Naive thymus-derived CD8-positive, alpha-beta T cell (primary cell): ENCODE measurements at regions not wholly inside any gene's neighbourhood (a gene's known extent, or its start where the extent isn't known, plus 50 kb on each side); places are given as distances from the start of the nearest gene placed in this dataset.

Source experiments
- ATAC-seq, 2 donors: fragments of 150-1000 bp; cut with Tn5 transposase in 1 of 2; sonication (Bioruptor Pico), chemical (Tn5 transposase) in 1 of 2; 1 replicate in 1 of 2; 2 replicates in 1 of 2; pipeline ENCODE4 v1.10.0; 2021; ENCODE audit warnings: mild to moderate bottlenecking in 2 of 2, moderate library complexity in 2 of 2
- POLR2A ChIA-PET: fragments of 350-600 bp; sonication (Branson Sonifier 250); formaldehyde crosslinking; loops from one replicate; lab custom pipeline; 2021; ENCODE audit warnings: antibody characterized with exemption; lab: Charles Lee
- DNase-seq, 10 donors: peaks; one replicate each; pipeline versions ENCODE4 v3.0.0 to v3.0.0-alpha.2; 2020 to 2022
- H3K27ac Mint-ChIP-seq, 10 donors: one replicate each; pipeline ENCODE4 v1.8.0; 2020 to 2022; ENCODE audit warnings: mild to moderate bottlenecking in 10 of 10, mixed read lengths in 10 of 10, moderate library complexity in 4 of 10, inconsistent platforms in 1 of 10
- H3K27me3 Mint-ChIP-seq, 5 donors: one replicate each; pipeline ENCODE4 v1.8.0; 2021 to 2022; ENCODE audit warnings: mixed read lengths in 5 of 5
- H3K36me3 Mint-ChIP-seq, 3 donors: one replicate each; pipeline ENCODE4 v1.8.0; 2020 to 2022; ENCODE audit warnings: mixed read lengths in 3 of 3, mild to moderate bottlenecking in 2 of 3, inconsistent platforms in 1 of 3
- H3K4me1 Mint-ChIP-seq, 4 donors: one replicate each; pipeline ENCODE4 v1.8.0; 2021 to 2022; ENCODE audit warnings: mixed read lengths in 4 of 4
- H3K4me3 Mint-ChIP-seq, 10 donors: one replicate each; pipeline ENCODE4 v1.8.0; 2020 to 2022; ENCODE audit warnings: mild to moderate bottlenecking in 10 of 10, mixed read lengths in 10 of 10, moderate library complexity in 6 of 10, inconsistent platforms in 1 of 10
- H3K9me3 Mint-ChIP-seq, 9 donors: one replicate each; pipeline ENCODE4 v1.8.0; 2020 to 2022; ENCODE audit warnings: mixed read lengths in 9 of 9, mild to moderate bottlenecking in 3 of 9, inconsistent platforms in 1 of 9, moderate library complexity in 1 of 9

DNA sequence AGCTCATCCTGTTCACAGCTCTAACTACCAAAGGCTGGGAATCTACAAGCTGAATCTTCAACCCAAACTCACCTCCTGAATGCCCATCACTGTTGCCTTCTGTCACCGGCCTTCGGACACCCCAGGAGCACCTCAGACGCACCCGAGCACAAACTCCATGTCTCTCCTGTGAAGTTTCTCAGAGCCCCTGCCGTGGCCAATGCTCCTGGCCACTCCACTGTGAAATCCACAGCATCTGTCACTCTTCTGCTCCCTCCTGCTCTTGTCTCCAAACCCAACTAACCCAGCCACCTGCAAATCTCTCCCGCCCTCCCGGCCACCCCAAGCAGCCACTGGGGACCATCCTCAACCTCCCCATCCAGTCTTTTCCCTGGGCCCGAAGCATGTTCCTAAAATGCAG, 457.9 kb upstream of the SALL3 start:
- H3K9me3 Mint-ChIP-seq: peaks cover 0 to 2% (median 0%) of the 10 kb centered on the region in 9 donors
- POLR2A ChIA-PET: no interaction called here
- no peak overlapping the region for H3K4me3 Mint-ChIP-seq
- ATAC-seq (no peak), DNase-seq (no peak)
- H3K27ac Mint-ChIP-seq: peak overlapping the region in 1 of 10 donors; percentile 15
- H3K4me1 Mint-ChIP-seq: no peaks in the 10 kb centered on the region
- peaks cover 0 to 11% (median 1%) of the 10 kb centered on the region in 5 donors for H3K27me3 Mint-ChIP-seq
- no peaks in the 10 kb centered on the region for H3K36me3 Mint-ChIP-seq

DNA sequence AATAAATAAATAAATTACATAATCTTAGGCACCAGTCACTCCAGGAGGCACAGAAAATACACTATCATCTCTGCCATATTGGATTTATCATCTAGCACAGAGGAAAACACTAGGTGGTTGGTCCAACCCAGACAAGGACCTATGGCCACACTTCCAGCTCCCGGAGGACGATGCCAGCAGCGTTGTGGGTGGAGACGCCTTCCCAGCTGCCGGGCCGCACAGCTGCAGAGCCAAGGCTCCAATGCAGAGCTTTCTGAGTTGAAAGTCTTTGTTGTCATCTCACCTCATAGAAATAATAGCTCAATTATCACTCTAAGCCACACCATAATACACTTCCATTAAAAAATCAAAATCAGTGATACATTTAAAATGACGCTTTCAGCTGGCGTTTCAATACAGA, 457.1 kb upstream of the SALL3 start:
- H3K36me3 Mint-ChIP-seq: no peaks in the 10 kb centered on the region
- H3K4me1 Mint-ChIP-seq: no peaks in the 10 kb centered on the region
- peaks cover 0 to 2% (median 0%) of the 10 kb centered on the region in 9 donors for H3K9me3 Mint-ChIP-seq
- DNase-seq (no peak), ATAC-seq (no peak)
- H3K4me3 Mint-ChIP-seq: no peak overlapping the region
- H3K27me3 Mint-ChIP-seq: peaks cover 0 to 16% (median 1%) of the 10 kb centered on the region in 5 donors
- no peak overlapping the region for H3K27ac Mint-ChIP-seq
- POLR2A ChIA-PET: no interaction called here

DNA sequence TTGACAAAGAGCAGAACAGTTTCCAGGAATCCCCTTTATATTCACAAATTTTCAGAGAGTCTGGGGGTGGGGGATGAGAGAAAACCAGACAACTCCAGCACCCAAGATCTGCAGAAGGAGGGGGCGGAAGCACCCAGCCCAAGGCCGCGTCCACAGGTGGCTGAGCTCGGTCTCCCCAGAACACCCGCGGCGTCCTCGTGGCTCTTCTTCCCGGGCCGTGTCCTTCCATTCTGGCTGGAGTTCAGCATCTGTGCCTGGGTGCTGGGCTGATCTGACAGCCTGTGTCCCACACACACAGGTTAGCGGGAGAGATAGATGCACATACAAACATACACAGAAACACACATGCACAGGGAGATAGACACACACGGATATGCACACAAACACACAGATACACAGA, 455.8 kb upstream of the SALL3 start:
- POLR2A ChIA-PET: no interaction called here
- Mint-ChIP-seq H3K4me1 (no peaks in the 10 kb centered on the region), H3K27ac (no peak overlapping the region), H3K27me3 (peaks cover 0 to 16% (median 1%) of the 10 kb centered on the region in 5 donors), H3K4me3 (no peak overlapping the region), H3K36me3 (no peaks in the 10 kb centered on the region), H3K9me3 (no peaks in the 10 kb centered on the region)
- DNase-seq (no peak), ATAC-seq (no peak)

DNA sequence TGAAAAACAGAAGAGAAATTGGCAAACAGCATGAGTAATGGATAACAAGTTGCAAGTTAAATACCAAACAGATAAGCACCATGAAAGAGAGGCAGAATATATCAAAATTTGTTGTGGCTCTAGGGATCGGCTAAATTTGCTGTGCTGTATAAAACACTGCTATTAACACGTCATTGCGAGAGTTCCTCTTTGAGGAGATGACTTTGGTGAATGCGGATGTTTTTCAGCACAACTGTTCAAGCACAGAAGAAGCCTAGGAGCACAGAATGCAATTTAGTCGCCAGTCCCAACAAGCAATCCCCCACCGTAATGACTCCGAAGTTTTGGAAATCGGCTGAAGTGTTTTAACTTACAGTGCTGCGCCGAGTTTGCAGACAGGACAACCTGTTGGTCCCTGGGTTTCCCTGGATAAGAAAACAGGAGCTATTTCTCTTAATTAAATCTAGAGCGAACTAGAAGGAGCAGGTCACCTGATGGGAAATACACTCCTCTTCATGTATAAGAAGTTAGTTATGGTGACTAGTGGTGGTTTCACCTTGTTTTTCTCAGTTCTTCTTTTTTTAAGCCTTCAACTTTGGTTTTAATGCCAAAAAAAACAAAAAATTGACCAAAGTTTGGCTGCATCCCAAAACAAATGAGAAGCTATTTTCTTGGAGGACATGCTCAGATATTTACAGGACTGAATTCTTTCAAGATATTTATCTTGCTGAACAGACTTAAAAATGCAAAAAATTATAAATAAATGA, 454.1 kb upstream of the SALL3 start:
- no peak for ATAC-seq
- POLR2A ChIA-PET: no interaction called here
- peaks cover 0 to 8% (median 5%) of the 10 kb centered on the region in 5 donors for H3K27me3 Mint-ChIP-seq

DNA sequence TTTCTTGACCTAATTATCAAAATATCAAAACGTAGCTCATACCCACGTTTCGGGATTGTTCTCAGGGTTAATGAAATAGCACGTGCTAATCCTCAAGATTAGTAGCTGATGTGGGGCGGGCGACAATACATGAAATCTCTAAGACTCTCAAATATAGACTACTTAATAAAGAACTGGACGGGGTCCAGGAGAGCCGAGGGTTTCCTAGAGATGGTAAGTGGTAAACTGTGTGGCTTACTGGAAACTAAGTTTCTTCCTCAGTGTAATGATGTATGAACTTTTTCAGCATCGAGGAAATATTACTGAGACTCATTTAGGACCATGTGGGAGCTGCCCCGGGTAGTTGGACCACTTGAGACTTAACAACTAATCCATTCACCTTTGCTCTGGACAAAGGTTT, 453.3 kb upstream of the SALL3 start:
- POLR2A ChIA-PET: no interaction called here
- Mint-ChIP-seq H3K4me1 (no peaks in the 10 kb centered on the region), H3K4me3 (no peak overlapping the region), H3K9me3 (peaks cover 0 to 2% (median 0%) of the 10 kb centered on the region in 9 donors), H3K36me3 (no peaks in the 10 kb centered on the region), H3K27ac (no peak overlapping the region), H3K27me3 (peaks cover 0 to 12% (median 9%) of the 10 kb centered on the region in 5 donors)
- no peak for DNase-seq
- no peak for ATAC-seq

More for the DNA sequence above, 454.1 kb upstream of the SALL3 start:
- DNase-seq: no peak
- no peaks in the 10 kb centered on the region for H3K4me1 Mint-ChIP-seq
- no peak overlapping the region for H3K27ac Mint-ChIP-seq
- peaks cover 0 to 2% (median 0%) of the 10 kb centered on the region in 9 donors for H3K9me3 Mint-ChIP-seq
- no peaks in the 10 kb centered on the region for H3K36me3 Mint-ChIP-seq
- no peak overlapping the region for H3K4me3 Mint-ChIP-seq

DNA sequence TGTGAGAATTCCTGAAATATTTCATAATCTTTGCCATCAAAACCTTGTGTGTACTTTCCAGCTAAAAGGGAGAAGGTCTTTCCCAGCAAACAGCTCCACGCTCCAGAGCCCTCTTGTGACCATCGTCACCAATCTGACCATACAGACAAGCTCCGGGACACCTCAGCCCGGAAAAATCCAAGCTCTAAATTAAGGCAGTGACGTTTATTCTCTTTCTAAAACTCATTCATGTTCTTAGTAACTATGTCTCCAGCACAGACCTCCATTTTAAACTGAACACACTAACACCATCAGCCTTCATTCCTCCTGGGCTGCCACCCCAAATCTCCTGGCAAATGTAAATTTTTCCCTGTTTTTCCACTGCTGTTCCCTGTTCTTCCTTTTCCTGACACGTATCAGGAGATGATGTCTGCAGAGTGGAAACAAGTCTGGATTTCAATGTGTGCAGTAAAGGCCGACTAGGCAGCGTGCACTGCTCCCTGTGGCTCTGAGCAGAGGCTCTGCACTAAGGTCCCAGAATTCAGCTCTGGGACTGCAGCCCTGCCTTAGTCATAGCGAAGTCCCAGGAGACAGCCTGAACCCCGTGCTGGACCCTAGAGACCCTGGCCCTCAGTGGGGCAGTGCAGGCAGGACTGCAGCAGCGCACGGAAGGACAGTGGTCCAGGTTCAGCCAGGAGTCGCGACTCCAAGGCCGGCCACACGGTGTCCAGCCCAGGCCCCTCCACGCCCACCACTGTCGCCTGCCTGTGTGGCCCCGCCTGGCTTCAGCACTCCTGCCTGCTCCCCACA, 452.5 kb upstream of the SALL3 start:
- DNase-seq (no peak), ATAC-seq (no peak)
- no peaks in the 10 kb centered on the region for H3K36me3 Mint-ChIP-seq
- H3K9me3 Mint-ChIP-seq: peaks cover 0 to 2% (median 0%) of the 10 kb centered on the region in 9 donors
- POLR2A ChIA-PET: no interaction called here
- H3K4me1 Mint-ChIP-seq: no peaks in the 10 kb centered on the region
- H3K27me3 Mint-ChIP-seq: peaks cover 0 to 12% (median 9%) of the 10 kb centered on the region in 5 donors
- H3K4me3 Mint-ChIP-seq: no peak overlapping the region
- H3K27ac Mint-ChIP-seq: no peak overlapping the region

DNA sequence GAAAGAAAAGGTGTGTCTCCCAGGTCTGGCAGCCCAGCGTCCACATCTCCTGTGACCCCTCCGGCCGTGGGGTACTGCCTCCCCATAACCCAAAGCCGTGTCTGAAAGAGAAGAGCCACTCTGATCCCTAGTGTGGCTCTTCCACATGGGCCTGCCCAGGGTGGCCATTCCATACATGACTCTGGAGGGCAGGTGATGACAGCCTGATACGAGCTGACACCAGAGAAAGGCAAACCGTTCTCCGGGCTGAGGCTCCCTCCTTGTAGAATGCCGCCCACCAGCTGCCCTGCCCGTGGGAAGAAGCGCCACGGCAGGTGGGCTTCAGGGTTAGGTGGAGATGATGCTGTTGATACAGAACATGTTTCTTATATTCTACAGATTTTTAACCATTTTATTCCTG, 451.6 kb upstream of the SALL3 start:
- no peak for ATAC-seq
- POLR2A ChIA-PET: no interaction called here
- H3K4me1 Mint-ChIP-seq: no peaks in the 10 kb centered on the region
- H3K4me3 Mint-ChIP-seq: no peak overlapping the region
- peaks cover 0 to 2% (median 0%) of the 10 kb centered on the region in 9 donors for H3K9me3 Mint-ChIP-seq
- H3K36me3 Mint-ChIP-seq: no peaks in the 10 kb centered on the region
- peaks cover 0 to 12% (median 9%) of the 10 kb centered on the region in 5 donors for H3K27me3 Mint-ChIP-seq
- DNase-seq: no peak
- no peak overlapping the region for H3K27ac Mint-ChIP-seq

DNA sequence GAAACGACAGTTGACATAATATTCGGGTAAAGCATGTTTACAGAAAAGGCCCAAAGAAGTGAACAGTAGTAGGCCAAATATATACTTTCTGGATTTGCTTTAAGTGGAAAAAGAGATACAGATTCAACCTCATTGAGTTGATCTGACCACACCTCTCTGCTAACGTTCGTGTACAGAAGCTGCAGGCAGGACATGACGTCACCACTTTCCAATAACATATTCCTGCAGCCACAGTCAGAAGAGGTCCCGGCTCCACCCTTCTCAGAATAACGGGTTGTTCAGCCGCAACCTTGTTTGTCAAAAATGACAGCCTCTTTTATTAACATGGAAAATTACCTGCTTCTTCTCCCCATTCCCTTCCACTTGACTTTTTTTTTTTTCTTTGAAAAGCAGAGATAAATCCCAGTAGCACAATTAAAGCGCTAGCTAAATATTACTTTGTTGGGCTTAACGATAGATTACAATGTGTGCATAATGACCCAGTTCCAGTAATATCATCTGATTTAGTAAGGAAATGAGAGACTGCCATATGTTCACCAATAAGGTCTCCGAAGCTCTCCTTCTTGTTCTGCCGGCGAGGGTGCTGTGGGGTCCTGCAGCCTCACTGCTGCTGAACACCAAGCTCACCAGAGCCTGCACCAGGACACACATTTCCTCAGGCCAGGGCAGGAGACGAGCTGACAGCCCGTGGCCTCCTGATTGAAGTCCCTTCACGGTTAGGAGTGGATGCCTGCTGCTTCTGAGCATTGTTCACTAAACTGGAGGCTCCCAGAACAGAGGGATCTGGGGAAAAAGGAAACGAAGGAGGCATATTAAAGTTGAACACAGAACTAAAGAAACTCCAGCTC, 451.0 kb upstream of the SALL3 start:
- ATAC-seq (no peak), DNase-seq (no peak)
- Mint-ChIP-seq H3K9me3 (peaks cover 0 to 2% (median 0%) of the 10 kb centered on the region in 9 donors), H3K36me3 (no peaks in the 10 kb centered on the region), H3K27me3 (peaks cover 0 to 13% (median 7%) of the 10 kb centered on the region in 5 donors), H3K27ac (no peak overlapping the region), H3K4me1 (no peaks in the 10 kb centered on the region), H3K4me3 (no peak overlapping the region)
- POLR2A ChIA-PET: no interaction called here

DNA sequence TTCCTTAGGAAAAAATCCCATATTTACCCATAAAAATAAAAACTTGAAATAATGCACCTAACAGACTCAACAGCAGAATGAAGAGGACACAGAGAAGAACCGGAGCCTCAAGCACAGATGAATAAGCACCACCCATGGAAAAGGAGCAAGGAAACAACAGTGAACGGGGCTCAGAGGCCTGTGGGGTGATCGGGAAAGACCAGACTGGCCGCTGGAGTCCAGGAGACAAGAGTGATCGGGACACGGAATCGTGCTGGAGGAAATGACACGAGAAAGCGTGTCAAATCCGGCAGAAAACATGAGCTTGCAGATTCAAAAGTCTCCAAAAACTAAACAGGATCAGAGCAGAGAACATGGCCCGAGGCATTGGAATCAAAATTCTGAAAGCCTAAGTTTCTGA, 448.0 kb upstream of the SALL3 start:
- no peaks in the 10 kb centered on the region for H3K36me3 Mint-ChIP-seq
- POLR2A ChIA-PET: no interaction called here
- H3K4me1 Mint-ChIP-seq: no peaks in the 10 kb centered on the region
- ATAC-seq (no peak), DNase-seq (no peak)
- H3K27me3 Mint-ChIP-seq: peaks cover 0 to 15% (median 8%) of the 10 kb centered on the region in 5 donors
- no peak overlapping the region for H3K27ac Mint-ChIP-seq
- no peak overlapping the region for H3K4me3 Mint-ChIP-seq
- peaks cover 0 to 2% (median 0%) of the 10 kb centered on the region in 9 donors for H3K9me3 Mint-ChIP-seq

DNA sequence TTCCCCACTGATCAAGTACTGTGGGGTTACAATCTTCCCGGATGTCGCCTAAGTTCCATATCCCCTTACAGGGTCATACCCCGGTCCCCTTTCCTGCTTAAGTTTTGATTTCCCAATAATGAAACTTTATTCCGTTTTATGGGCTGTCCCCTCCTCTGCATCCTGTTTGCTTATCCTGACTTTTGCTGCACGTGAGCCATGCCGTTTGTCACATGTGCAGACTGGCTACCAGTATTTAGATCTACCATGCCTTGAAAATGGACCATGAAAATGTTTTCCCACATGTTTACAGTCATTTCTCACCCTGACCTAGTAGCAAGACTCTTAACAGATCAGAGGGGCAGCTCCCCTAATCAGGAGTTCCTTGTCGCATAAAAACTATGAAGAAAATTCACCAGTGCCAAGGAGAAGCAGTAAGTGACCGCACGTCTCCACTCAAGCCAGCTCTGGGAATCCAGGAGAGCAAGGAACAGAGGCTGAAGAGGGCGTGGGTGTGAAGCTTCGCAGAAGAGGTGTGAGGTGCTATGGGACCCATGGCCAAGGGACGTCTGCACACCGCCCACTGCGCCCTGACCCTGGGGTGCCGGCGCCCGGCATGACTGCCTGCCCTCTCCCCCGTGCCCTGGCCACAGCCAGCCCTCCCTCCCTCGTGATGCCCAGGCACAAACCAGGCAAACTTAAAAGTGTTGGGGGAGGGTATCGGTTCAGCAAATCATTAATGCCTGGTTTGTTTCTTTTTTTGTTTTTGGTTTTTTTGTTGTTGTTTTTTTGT, 440.8 kb upstream of the SALL3 start:
- POLR2A ChIA-PET: no interaction called here
- Mint-ChIP-seq H3K27ac (no peak overlapping the region), H3K27me3 (peaks cover 0 to 12% (median 2%) of the 10 kb centered on the region in 5 donors), H3K4me1 (no peaks in the 10 kb centered on the region), H3K9me3 (peaks cover 0 to 4% (median 0%) of the 10 kb centered on the region in 9 donors), H3K4me3 (no peak overlapping the region), H3K36me3 (no peaks in the 10 kb centered on the region)
- ATAC-seq (no peak), DNase-seq (no peak)

DNA sequence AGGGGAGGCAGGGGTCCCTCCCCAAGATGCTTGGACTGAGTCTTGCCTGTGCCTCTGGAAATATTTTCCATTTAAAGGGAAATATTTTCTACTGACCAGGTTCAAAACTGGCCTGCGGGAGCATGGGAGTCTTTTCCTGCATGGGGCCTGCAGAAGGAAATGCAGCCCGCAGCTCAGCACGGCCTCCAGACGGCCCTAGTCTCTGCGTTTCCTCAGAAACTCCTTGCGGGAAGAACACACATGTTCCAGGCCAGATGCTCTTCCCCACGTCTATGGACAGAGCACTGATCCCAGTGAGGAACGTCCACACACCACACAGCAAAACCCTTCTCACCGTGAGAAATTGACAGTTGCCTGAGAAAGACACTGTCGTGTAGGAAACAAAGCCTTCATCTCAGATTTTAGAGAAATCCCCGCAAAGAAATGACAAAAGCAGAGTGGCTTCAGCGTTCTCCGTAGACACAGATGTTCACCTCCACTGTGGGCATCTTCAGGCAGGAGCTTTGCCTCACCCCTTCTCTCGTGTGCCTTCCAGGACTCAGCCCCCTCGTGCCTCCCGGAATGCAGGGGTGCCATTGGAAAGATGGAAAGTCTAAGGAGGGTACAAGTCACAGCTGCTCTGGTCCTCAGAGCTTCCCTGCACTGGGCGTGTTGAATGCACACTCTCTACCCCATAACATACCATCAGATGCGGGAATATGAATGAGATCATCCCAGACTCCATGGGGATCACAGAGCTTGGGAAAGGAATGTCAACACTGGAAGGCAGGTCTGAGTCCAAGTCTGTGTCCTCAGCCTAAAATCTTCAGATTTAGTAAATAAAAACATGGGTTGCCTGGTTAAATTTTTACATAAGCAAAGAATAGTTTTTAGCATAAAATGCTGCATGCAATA, 438.7 kb upstream of the SALL3 start:
- no peak for DNase-seq
- Mint-ChIP-seq H3K36me3 (no peaks in the 10 kb centered on the region), H3K4me3 (no peak overlapping the region), H3K4me1 (no peaks in the 10 kb centered on the region), H3K9me3 (peaks cover 0 to 4% (median 0%) of the 10 kb centered on the region in 9 donors), H3K27ac (no peak overlapping the region), H3K27me3 (peaks cover 0 to 9% (median 2%) of the 10 kb centered on the region in 5 donors)
- ATAC-seq: no peak
- POLR2A ChIA-PET: no interaction called here
